ENCODE measurements at regions not wholly inside any gene's neighbourhood (a gene's known extent, or its start where the extent isn't known, plus 50 kb on each side); places are given as distances from the start of the nearest gene placed in this dataset.

DNA sequence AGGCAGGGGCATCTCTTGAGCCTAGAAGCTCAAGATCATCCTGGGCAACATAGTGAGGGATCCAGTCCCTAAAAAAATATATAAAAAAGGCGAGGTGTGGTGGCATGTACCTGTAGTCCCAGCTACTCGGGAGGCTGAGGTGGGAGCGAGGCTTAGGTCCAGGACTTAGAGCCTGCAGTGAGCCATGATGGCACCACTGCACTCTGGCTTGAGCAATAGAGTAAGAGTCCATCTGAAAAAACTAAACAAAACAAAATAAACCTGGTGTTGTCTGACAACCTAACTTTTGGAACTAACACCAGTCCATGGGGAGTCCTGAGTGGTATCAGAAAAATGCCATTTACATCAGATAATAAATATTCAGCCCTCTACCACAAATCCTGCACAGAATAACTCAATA, 110.1 kb upstream of the NRIP1 start:
- H3K36me3 ChIP-seq (ENCODE audit: insufficient read depth, low read length), result no peaks in the 10 kb centered on the region

DNA sequence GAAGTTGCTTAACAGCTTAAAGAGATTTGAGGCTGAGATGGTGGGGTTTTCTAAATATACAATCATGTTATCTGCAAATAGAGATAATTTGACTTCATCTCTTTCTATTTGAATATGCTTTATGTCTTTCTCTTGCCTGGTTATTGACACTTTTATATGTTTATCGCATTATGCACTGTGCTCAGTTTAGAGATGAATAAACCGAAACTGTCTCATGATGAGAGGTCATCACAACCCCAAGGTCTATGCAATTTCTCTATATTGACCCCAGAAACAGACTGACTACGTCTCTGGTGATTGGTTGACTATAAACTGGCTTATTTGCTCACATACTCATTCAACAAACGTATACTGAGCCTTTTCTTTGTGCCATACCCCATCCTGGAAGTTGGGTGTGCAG, 117.9 kb upstream of the NRIP1 start:
- no peak overlapping the region for H3K4me3 ChIP-seq (ENCODE audit: low read length)
- no peak overlapping the region for H2AFZ ChIP-seq (ENCODE audit: low read length)
- H3K9me2 ChIP-seq (replicated peaks; ENCODE audit: insufficient read depth, low read length), result no peaks in the 10 kb centered on the region
- H4K20me1 ChIP-seq (ENCODE audit: insufficient read depth, low read depth, low read length), result no peaks in the 10 kb centered on the region
- H3K27ac ChIP-seq (ENCODE audit: low read length), result no peak overlapping the region
- no peaks in the 10 kb centered on the region for H3K27me3 ChIP-seq (ENCODE audit: low read length)
- H3K4me1 ChIP-seq (ENCODE audit: low read length), result no peaks in the 10 kb centered on the region
- no peak overlapping the region for H3K4me2 ChIP-seq (ENCODE audit: low read depth, low read length, poor library complexity, severe bottlenecking)
- no peak overlapping the region for H3K9ac ChIP-seq (ENCODE audit: low read length)
- no peak for DNase-seq
- H3K9me3 ChIP-seq (ENCODE audit: low read length), result peaks cover 7% of the 10 kb centered on the region
- no peaks in the 10 kb centered on the region for H3K79me2 ChIP-seq (ENCODE audit: low read length)
- H3K36me3 ChIP-seq (ENCODE audit: insufficient read depth, low read length), result no peaks in the 10 kb centered on the region

More for the DNA sequence above, 110.1 kb upstream of the NRIP1 start:
- Histone ChIP-seq H3K79me2 (ENCODE audit: low read length) (no peaks in the 10 kb centered on the region), H2AFZ (ENCODE audit: low read length) (no peak overlapping the region), H3K9me2 (replicated peaks; ENCODE audit: insufficient read depth, low read length) (no peaks in the 10 kb centered on the region), H4K20me1 (ENCODE audit: insufficient read depth, low read depth, low read length) (no peaks in the 10 kb centered on the region), H3K4me3 (ENCODE audit: low read length) (no peak overlapping the region), H3K9ac (ENCODE audit: low read length) (no peak overlapping the region), H3K9me3 (ENCODE audit: low read length) (peaks cover 6% of the 10 kb centered on the region), H3K27ac (ENCODE audit: low read length) (no peak overlapping the region), H3K27me3 (ENCODE audit: low read length) (no peaks in the 10 kb centered on the region), H3K4me1 (ENCODE audit: low read length) (no peaks in the 10 kb centered on the region), H3K4me2 (ENCODE audit: low read depth, low read length, poor library complexity, severe bottlenecking) (no peak overlapping the region)
- no peak for DNase-seq

DNA sequence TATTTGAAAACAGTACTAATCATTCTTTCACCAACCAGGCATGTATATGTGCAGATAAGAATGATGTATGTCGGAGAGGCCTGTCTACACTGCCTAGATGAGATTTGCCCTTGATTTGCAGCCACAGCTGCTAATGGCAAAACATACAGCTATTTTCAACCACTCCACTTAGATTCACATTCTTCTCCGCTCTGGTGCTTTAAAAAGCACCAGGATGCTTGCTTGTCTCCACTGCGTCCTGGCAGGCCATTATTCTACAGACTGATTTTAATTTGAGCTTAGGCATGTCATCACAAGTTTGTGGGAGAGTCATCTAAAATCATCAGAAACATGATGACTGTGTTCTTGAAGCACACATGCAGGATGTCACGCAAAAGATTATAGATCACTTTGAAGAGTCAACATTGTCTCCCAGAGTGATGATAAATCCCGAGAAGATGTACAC, 119.0 kb upstream of the NRIP1 start:
- H3K4me3 ChIP-seq (ENCODE audit: low read length), result no peak overlapping the region
- H3K4me2 ChIP-seq (ENCODE audit: low read depth, low read length, poor library complexity, severe bottlenecking), result no peak overlapping the region
- H2AFZ ChIP-seq (ENCODE audit: low read length), result no peak overlapping the region
- no peak for DNase-seq
- H3K4me1 ChIP-seq (ENCODE audit: low read length), result no peaks in the 10 kb centered on the region
- H3K9ac ChIP-seq (ENCODE audit: low read length), result no peak overlapping the region
- H3K79me2 ChIP-seq (ENCODE audit: low read length), result no peaks in the 10 kb centered on the region
- H4K20me1 ChIP-seq (ENCODE audit: insufficient read depth, low read depth, low read length), result no peaks in the 10 kb centered on the region
- no peak overlapping the region for H3K27ac ChIP-seq (ENCODE audit: low read length)
- no peaks in the 10 kb centered on the region for H3K9me2 ChIP-seq (replicated peaks; ENCODE audit: insufficient read depth, low read length)
- no peaks in the 10 kb centered on the region for H3K27me3 ChIP-seq (ENCODE audit: low read length)
- no peaks in the 10 kb centered on the region for H3K36me3 ChIP-seq (ENCODE audit: insufficient read depth, low read length)
- peaks cover 3% of the 10 kb centered on the region; the same call in 1 of the 2 replicates for H3K9me3 ChIP-seq (ENCODE audit: low read length)

DNA sequence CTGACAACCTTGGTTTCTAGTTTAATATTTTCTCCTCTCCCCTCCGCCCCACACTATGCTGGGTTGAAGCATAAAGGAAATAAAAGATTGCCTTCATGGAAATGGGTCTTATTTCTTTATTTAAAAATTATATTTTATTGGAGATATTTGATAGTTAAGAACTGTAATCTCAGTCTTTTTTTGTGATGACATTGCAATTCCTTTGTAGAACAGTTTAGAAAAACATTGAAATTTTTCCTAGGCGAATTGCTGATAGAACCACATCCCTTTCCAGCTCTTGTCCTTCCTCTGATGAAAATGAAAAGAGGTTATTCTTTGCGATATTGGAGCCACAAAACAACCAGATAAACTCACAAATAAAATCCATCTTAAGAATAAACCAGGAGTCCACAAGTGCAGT, 125.6 kb upstream of the NRIP1 start:
- Histone ChIP-seq H3K9me3 (ENCODE audit: low read length) (peaks cover 10% of the 10 kb centered on the region; the same call in 1 of the 2 replicates), H3K9me2 (replicated peaks; ENCODE audit: insufficient read depth, low read length) (no peaks in the 10 kb centered on the region), H2AFZ (ENCODE audit: low read length) (no peak overlapping the region), H3K36me3 (ENCODE audit: insufficient read depth, low read length) (no peaks in the 10 kb centered on the region), H3K4me2 (ENCODE audit: low read depth, low read length, poor library complexity, severe bottlenecking) (no peak overlapping the region), H3K27ac (ENCODE audit: low read length) (no peak overlapping the region), H3K27me3 (ENCODE audit: low read length) (no peaks in the 10 kb centered on the region), H3K9ac (ENCODE audit: low read length) (no peak overlapping the region), H3K4me3 (ENCODE audit: low read length) (no peak overlapping the region), H3K79me2 (ENCODE audit: low read length) (no peaks in the 10 kb centered on the region), H4K20me1 (ENCODE audit: insufficient read depth, low read depth, low read length) (no peaks in the 10 kb centered on the region), H3K4me1 (ENCODE audit: low read length) (no peaks in the 10 kb centered on the region)
- no peak for DNase-seq

DNA sequence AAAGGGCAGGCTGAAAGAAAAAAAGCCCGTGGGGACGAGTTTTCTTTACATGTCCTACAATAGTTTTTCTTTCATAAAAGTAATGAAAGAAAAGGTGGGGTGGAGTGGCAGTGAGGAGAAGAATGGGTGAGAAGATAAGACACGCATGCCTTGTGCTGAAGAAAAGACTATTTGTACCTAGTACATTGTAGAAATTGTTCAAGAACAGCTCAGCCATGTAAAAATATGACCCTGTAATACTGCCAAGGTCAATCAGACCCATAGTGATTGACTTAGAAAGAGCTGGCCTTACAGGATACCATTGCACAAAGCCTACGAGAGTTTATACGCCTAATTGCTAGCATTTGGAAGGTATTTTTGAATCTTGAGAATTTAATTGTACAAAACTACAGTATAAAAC, 126.0 kb upstream of the NRIP1 start:
- Histone ChIP-seq H3K27me3 (ENCODE audit: low read length) (no peaks in the 10 kb centered on the region), H3K4me3 (ENCODE audit: low read length) (no peak overlapping the region), H3K4me1 (ENCODE audit: low read length) (no peaks in the 10 kb centered on the region), H3K9me3 (ENCODE audit: low read length) (peaks cover 7% of the 10 kb centered on the region; the same call in 1 of the 2 replicates), H3K9ac (ENCODE audit: low read length) (no peak overlapping the region), H3K27ac (ENCODE audit: low read length) (no peak overlapping the region), H4K20me1 (ENCODE audit: insufficient read depth, low read depth, low read length) (no peaks in the 10 kb centered on the region), H3K79me2 (ENCODE audit: low read length) (no peaks in the 10 kb centered on the region), H3K9me2 (replicated peaks; ENCODE audit: insufficient read depth, low read length) (no peaks in the 10 kb centered on the region), H3K36me3 (ENCODE audit: insufficient read depth, low read length) (no peaks in the 10 kb centered on the region), H3K4me2 (ENCODE audit: low read depth, low read length, poor library complexity, severe bottlenecking) (no peak overlapping the region), H2AFZ (ENCODE audit: low read length) (no peak overlapping the region)
- no peak for DNase-seq

DNA sequence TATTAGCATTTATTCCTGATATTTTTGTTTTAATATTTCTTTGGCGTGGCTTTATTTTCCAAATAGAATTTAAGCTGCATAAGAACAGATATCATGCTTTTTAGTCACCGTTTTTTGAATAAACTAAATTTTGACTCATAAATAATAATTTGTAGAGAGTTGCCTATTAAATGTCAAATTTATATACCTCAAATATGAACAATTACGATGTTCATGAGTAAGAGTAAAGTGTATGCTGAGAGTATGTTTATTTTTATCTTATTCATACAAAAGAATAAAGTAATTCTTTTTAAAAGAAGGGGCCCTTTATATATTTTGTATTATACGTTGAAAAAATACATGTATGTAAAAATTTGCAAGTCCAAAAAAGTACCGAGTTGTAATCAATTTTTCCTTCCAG, 126.5 kb upstream of the NRIP1 start:
- no peaks in the 10 kb centered on the region for H3K36me3 ChIP-seq (ENCODE audit: insufficient read depth, low read length)
- H2AFZ ChIP-seq (ENCODE audit: low read length), result no peak overlapping the region
- H3K79me2 ChIP-seq (ENCODE audit: low read length), result no peaks in the 10 kb centered on the region
- H3K9me3 ChIP-seq (ENCODE audit: low read length), result peaks cover 7% of the 10 kb centered on the region; the same call in 1 of the 2 replicates
- no peak overlapping the region for H3K4me2 ChIP-seq (ENCODE audit: low read depth, low read length, poor library complexity, severe bottlenecking)
- no peak overlapping the region for H3K27ac ChIP-seq (ENCODE audit: low read length)
- H3K4me3 ChIP-seq (ENCODE audit: low read length), result no peak overlapping the region
- no peaks in the 10 kb centered on the region for H3K9me2 ChIP-seq (replicated peaks; ENCODE audit: insufficient read depth, low read length)
- H3K9ac ChIP-seq (ENCODE audit: low read length), result no peak overlapping the region
- H3K27me3 ChIP-seq (ENCODE audit: low read length), result no peaks in the 10 kb centered on the region
- no peaks in the 10 kb centered on the region for H3K4me1 ChIP-seq (ENCODE audit: low read length)
- DNase-seq, result no peak
- H4K20me1 ChIP-seq (ENCODE audit: insufficient read depth, low read depth, low read length), result no peaks in the 10 kb centered on the region

DNA sequence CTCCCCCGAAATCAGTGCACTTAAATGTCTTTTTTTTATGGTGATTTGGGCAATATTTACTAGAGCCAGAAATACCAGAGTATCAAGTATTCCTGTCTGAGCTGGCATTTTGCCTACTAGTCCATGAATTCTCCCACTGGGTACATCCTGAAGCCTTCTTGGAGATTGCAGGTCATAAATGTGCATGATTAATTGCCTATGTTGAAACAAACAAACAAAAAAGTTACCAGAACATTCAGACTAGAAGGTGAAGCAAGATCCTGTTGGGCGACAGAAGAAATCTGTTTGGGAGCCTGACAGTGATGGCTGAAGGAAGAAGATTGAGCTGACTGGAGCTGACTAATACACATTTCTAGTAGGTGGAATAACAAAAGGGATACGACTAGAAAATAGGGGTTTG, 127.4 kb upstream of the NRIP1 start:
- Histone ChIP-seq H3K9me2 (replicated peaks; ENCODE audit: insufficient read depth, low read length) (no peaks in the 10 kb centered on the region), H3K27me3 (ENCODE audit: low read length) (no peaks in the 10 kb centered on the region), H3K27ac (ENCODE audit: low read length) (no peak overlapping the region), H3K4me3 (ENCODE audit: low read length) (no peak overlapping the region), H3K79me2 (ENCODE audit: low read length) (no peaks in the 10 kb centered on the region), H3K4me1 (ENCODE audit: low read length) (no peaks in the 10 kb centered on the region), H3K9me3 (ENCODE audit: low read length) (peaks cover 7% of the 10 kb centered on the region; the same call in 1 of the 2 replicates), H3K36me3 (ENCODE audit: insufficient read depth, low read length) (no peaks in the 10 kb centered on the region), H3K9ac (ENCODE audit: low read length) (no peak overlapping the region), H3K4me2 (ENCODE audit: low read depth, low read length, poor library complexity, severe bottlenecking) (no peak overlapping the region), H2AFZ (ENCODE audit: low read length) (no peak overlapping the region), H4K20me1 (ENCODE audit: insufficient read depth, low read depth, low read length) (no peaks in the 10 kb centered on the region)
- DNase-seq, result no peak

DNA sequence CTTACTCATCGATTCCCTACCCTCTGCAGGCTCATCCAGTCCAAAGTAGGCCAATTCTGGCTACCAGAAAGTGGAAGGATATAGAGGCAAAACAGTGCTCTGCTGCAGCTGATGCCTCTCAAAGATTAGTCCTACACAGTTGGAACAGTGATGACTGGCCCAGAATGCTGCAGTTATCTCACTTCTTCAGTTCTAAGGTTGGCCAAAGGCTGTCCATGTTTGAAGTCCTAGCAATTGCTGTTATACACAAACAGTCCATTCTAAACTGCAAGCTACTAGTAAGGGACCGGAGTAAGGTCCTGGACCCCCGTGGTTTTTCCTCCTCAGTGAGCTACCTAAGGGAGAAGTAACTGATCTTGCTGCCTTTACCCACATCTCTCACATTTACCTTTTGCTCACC, 129.1 kb upstream of the NRIP1 start:
- Histone ChIP-seq H2AFZ (ENCODE audit: low read length) (no peak overlapping the region), H3K27ac (ENCODE audit: low read length) (no peak overlapping the region), H4K20me1 (ENCODE audit: insufficient read depth, low read depth, low read length) (no peaks in the 10 kb centered on the region), H3K4me2 (ENCODE audit: low read depth, low read length, poor library complexity, severe bottlenecking) (no peak overlapping the region), H3K27me3 (ENCODE audit: low read length) (no peaks in the 10 kb centered on the region), H3K9me2 (replicated peaks; ENCODE audit: insufficient read depth, low read length) (no peaks in the 10 kb centered on the region), H3K9ac (ENCODE audit: low read length) (no peak overlapping the region), H3K79me2 (ENCODE audit: low read length) (no peaks in the 10 kb centered on the region), H3K4me1 (ENCODE audit: low read length) (no peaks in the 10 kb centered on the region), H3K9me3 (ENCODE audit: low read length) (peaks cover 7% of the 10 kb centered on the region; the same call in 1 of the 2 replicates), H3K36me3 (ENCODE audit: insufficient read depth, low read length) (no peaks in the 10 kb centered on the region), H3K4me3 (ENCODE audit: low read length) (no peak overlapping the region)
- DNase-seq, result no peak

DNA sequence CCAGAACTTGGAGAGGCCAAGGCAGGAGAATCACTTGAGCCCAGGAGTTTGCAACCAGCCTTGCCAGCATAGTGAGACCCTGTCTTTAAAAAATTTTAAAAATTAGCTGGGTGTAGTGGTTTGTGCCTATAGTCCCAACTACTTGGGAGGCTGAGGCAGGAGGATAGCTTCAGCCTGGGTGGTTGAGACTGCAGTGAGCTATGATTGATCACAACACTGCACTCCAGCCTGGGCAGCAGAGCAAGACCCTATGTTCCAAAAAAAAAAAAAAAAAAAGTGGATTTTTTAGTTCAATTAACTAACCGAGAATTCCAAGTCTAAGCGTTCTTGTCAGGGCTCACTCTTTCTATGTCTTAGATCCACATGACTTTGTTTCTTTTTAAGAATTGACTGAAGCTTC, 130.3 kb upstream of the NRIP1 start:
- DNase-seq, result no peak
- no peaks in the 10 kb centered on the region for H3K79me2 ChIP-seq (ENCODE audit: low read length)
- no peaks in the 10 kb centered on the region for H4K20me1 ChIP-seq (ENCODE audit: insufficient read depth, low read depth, low read length)
- no peak overlapping the region for H3K9ac ChIP-seq (ENCODE audit: low read length)
- H3K27me3 ChIP-seq (ENCODE audit: low read length), result no peaks in the 10 kb centered on the region
- H3K27ac ChIP-seq (ENCODE audit: low read length), result no peak overlapping the region
- no peaks in the 10 kb centered on the region for H3K9me2 ChIP-seq (replicated peaks; ENCODE audit: insufficient read depth, low read length)
- H3K4me2 ChIP-seq (ENCODE audit: low read depth, low read length, poor library complexity, severe bottlenecking), result no peak overlapping the region
- H3K9me3 ChIP-seq (ENCODE audit: low read length), result peaks cover 7% of the 10 kb centered on the region; the same call in 1 of the 2 replicates
- no peak overlapping the region for H2AFZ ChIP-seq (ENCODE audit: low read length)
- no peak overlapping the region for H3K4me3 ChIP-seq (ENCODE audit: low read length)
- no peaks in the 10 kb centered on the region for H3K4me1 ChIP-seq (ENCODE audit: low read length)
- no peaks in the 10 kb centered on the region for H3K36me3 ChIP-seq (ENCODE audit: insufficient read depth, low read length)

Data from Karpas-422 (cell line).